ENCODE measurements at regions not wholly inside any gene's neighbourhood (a gene's known extent, or its start where the extent isn't known, plus 50 kb on each side); places are given as distances from the start of the nearest gene placed in this dataset.

DNA sequence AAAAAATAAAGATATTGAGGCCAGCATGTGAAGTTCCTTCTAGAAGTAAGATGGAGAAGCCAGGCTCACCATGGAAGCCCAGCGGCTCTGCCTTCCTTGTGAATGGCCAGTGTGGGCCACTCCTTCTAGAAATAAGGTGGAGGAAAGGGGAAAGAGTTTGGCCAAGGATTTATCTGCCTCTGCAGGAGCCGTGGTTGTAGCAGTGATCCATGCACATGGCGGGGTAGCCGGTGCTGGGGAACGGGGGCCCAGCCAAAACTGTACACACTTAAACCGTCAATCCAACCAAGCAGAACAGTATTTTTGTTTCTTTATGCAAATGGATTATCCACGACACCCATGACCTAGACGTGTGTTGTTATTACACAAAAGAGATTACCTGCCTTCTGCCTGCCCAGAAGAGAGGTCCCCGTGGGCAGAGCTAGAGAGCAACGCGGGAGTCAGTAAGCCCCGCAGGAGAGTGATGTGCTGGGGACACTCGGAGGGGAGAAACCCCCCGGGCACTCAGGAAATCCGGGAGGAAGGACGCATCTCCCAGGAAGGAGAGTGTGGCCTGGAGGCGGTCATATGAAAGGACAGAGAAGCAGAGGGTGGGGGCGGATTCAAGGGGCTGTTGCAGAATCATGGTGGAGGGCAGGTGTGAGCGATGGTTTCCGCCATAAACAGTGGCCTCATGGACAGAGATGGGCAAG is 218.4 kb upstream of the PPP2R2D start:
- Histone ChIP-seq H3K4me3 (ENCODE audit: low read length) (no peak overlapping the region), H3K4me1 (ENCODE audit: control insufficient read depth, insufficient read depth, low read length) (no peaks in the 10 kb centered on the region), H3K36me3 (ENCODE audit: control insufficient read depth, insufficient read depth, low read length, severe bottlenecking) (no peaks in the 10 kb centered on the region), H3K9me3 (ENCODE audit: control insufficient read depth, low read length) (no peaks in the 10 kb centered on the region), H3K9ac (ENCODE audit: low read length) (no peak overlapping the region), H3K27me3 (replicated peaks; ENCODE audit: control insufficient read depth, insufficient read depth, low read length) (no peaks in the 10 kb centered on the region)
- no peak for DNase-seq (ENCODE audit: low read depth)

GRCh38 chr10:131683281-131683861 is 217.4 kb upstream of the PPP2R2D start:
- no peak for DNase-seq (ENCODE audit: low read depth)
- no peak overlapping the region for H3K4me3 ChIP-seq (ENCODE audit: low read length)

DNA sequence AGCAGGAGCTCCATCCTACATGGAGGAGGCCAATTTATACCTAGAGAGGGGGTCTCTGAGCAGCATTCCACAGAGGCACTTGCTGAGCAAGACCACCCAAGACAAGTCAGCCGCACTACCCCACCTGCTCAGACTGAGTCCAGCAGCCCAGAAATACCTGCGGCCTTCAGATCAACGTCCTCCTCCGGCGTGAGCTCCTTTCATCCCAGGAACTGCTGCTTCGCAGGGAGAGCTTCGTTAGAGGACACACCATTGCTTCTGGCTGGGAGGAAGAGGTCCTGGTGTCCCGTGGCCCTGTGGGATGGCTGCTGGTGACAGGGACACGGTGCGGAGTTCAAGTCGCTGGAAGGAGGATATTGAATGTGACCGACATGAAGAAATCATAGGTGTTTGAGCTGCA is 216.9 kb upstream of the PPP2R2D start:
- Histone ChIP-seq H3K27me3 (replicated peaks; ENCODE audit: control insufficient read depth, insufficient read depth, low read length) (no peaks in the 10 kb centered on the region), H3K4me3 (ENCODE audit: low read length) (no peak overlapping the region), H3K36me3 (ENCODE audit: control insufficient read depth, insufficient read depth, low read length, severe bottlenecking) (no peaks in the 10 kb centered on the region), H3K9me3 (ENCODE audit: control insufficient read depth, low read length) (no peaks in the 10 kb centered on the region), H3K4me1 (ENCODE audit: control insufficient read depth, insufficient read depth, low read length) (no peaks in the 10 kb centered on the region), H3K9ac (ENCODE audit: low read length) (no peak overlapping the region)
- no peak for DNase-seq (ENCODE audit: low read depth)

More at GRCh38 chr10:131683281-131683861, 217.4 kb upstream of the PPP2R2D start:
- H3K9ac ChIP-seq (ENCODE audit: low read length), result no peak overlapping the region
- H3K9me3 ChIP-seq (ENCODE audit: control insufficient read depth, low read length), result no peaks in the 10 kb centered on the region
- no peaks in the 10 kb centered on the region for H3K36me3 ChIP-seq (ENCODE audit: control insufficient read depth, insufficient read depth, low read length, severe bottlenecking)
- H3K4me1 ChIP-seq (ENCODE audit: control insufficient read depth, insufficient read depth, low read length), result no peaks in the 10 kb centered on the region
- no peaks in the 10 kb centered on the region for H3K27me3 ChIP-seq (replicated peaks; ENCODE audit: control insufficient read depth, insufficient read depth, low read length)

DNA sequence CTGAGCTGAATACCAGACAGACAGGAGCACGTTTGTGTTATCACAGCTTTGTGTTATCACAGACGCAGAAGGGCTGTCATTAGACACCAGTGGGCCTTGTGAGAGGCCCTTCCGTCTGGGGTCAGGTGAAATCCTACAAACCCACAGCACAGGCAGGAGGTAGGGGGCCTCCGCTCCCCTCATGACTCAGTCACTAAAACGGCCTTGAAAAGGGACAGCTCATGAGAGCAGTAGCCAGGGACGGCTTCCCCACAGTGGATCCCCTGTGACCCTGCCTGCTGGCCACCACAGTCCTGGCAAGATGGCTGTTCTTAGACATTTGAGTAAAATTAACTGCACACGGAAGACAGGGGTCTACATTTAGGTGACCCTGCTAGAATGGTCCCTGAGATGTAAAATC is 215.8 kb upstream of the PPP2R2D start:
- Histone ChIP-seq H3K4me3 (ENCODE audit: low read length) (no peak overlapping the region), H3K27me3 (replicated peaks; ENCODE audit: control insufficient read depth, insufficient read depth, low read length) (no peaks in the 10 kb centered on the region), H3K4me1 (ENCODE audit: control insufficient read depth, insufficient read depth, low read length) (no peaks in the 10 kb centered on the region), H3K36me3 (ENCODE audit: control insufficient read depth, insufficient read depth, low read length, severe bottlenecking) (no peaks in the 10 kb centered on the region), H3K9ac (ENCODE audit: low read length) (no peak overlapping the region), H3K9me3 (ENCODE audit: control insufficient read depth, low read length) (no peaks in the 10 kb centered on the region)
- no peak for DNase-seq (ENCODE audit: low read depth)

DNA sequence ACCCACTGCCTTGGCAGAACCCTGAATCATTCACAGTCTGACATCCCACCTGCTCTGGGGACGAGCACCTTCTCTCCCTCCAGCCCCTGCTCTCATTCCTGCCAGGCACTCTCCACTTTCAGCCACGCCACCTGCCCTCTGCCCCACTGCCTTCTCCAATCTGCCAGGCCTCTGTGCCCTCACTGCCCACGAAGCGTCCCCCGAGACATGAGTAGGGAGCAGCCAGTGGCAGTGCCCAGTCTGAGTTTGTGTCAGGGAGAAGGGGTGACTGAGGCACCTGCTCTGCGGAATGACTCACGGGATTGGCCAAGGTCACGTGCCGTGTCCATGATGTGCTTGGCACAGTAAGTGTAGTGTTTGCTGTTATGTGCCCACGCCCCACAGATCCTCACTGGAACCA is 215.2 kb upstream of the PPP2R2D start:
- Histone ChIP-seq H3K9me3 (ENCODE audit: control insufficient read depth, low read length) (no peaks in the 10 kb centered on the region), H3K4me3 (ENCODE audit: low read length) (no peak overlapping the region), H3K27me3 (replicated peaks; ENCODE audit: control insufficient read depth, insufficient read depth, low read length) (no peaks in the 10 kb centered on the region), H3K9ac (ENCODE audit: low read length) (no peak overlapping the region), H3K36me3 (ENCODE audit: control insufficient read depth, insufficient read depth, low read length, severe bottlenecking) (no peaks in the 10 kb centered on the region), H3K4me1 (ENCODE audit: control insufficient read depth, insufficient read depth, low read length) (no peaks in the 10 kb centered on the region)
- DNase-seq (ENCODE audit: low read depth), result no peak

- H3K4me3 ChIP-seq (ENCODE audit: low read length), result no peak overlapping the region
- H3K4me1 ChIP-seq (ENCODE audit: control insufficient read depth, insufficient read depth, low read length), result no peaks in the 10 kb centered on the region
- no peak for DNase-seq (ENCODE audit: low read depth)
- no peaks in the 10 kb centered on the region for H3K27me3 ChIP-seq (replicated peaks; ENCODE audit: control insufficient read depth, insufficient read depth, low read length)
- no peak overlapping the region for H3K9ac ChIP-seq (ENCODE audit: low read length)
- H3K36me3 ChIP-seq (ENCODE audit: control insufficient read depth, insufficient read depth, low read length, severe bottlenecking), result no peaks in the 10 kb centered on the region
- no peaks in the 10 kb centered on the region for H3K9me3 ChIP-seq (ENCODE audit: control insufficient read depth, low read length)
These were observed 213.9 kb upstream of the PPP2R2D start for GRCh38 chr10:131686781-131687420.

GRCh38 chr10:131688304-131688703 is 212.5 kb upstream of the PPP2R2D start:
- Histone ChIP-seq H3K4me3 (ENCODE audit: low read length) (no peak overlapping the region), H3K9me3 (ENCODE audit: control insufficient read depth, low read length) (no peaks in the 10 kb centered on the region), H3K36me3 (ENCODE audit: control insufficient read depth, insufficient read depth, low read length, severe bottlenecking) (no peaks in the 10 kb centered on the region), H3K4me1 (ENCODE audit: control insufficient read depth, insufficient read depth, low read length) (no peaks in the 10 kb centered on the region), H3K27me3 (replicated peaks; ENCODE audit: control insufficient read depth, insufficient read depth, low read length) (no peaks in the 10 kb centered on the region), H3K9ac (ENCODE audit: low read length) (no peak overlapping the region)
- DNase-seq (ENCODE audit: low read depth), result no peak

DNA sequence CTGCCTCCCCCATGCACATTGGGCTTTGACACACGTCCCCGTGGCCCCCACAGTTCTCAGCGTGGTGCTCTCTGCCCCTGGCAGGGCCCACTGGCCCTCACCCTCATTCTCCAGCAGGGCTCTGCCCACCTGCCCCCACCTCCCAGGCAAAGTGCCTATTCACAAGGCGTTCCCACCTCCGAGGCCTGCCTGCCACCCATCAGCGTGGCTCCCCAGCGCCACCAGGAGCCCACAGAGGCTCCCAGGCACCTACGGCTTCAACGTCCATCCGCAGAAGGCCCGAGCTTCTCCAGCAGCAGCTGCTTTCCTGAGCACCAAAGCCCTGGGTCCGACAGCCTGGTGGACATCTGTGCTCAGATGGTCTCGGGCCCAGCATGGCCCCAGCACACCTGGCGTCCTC is 211.8 kb upstream of the PPP2R2D start:
- H3K9me3 ChIP-seq (ENCODE audit: control insufficient read depth, low read length), result no peaks in the 10 kb centered on the region
- H3K36me3 ChIP-seq (ENCODE audit: control insufficient read depth, insufficient read depth, low read length, severe bottlenecking), result no peaks in the 10 kb centered on the region
- no peak for DNase-seq (ENCODE audit: low read depth)
- H3K4me3 ChIP-seq (ENCODE audit: low read length), result no peak overlapping the region
- no peaks in the 10 kb centered on the region for H3K4me1 ChIP-seq (ENCODE audit: control insufficient read depth, insufficient read depth, low read length)
- H3K9ac ChIP-seq (ENCODE audit: low read length), result no peak overlapping the region
- no peaks in the 10 kb centered on the region for H3K27me3 ChIP-seq (replicated peaks; ENCODE audit: control insufficient read depth, insufficient read depth, low read length)

- Histone ChIP-seq H3K9ac (ENCODE audit: low read length) (no peak overlapping the region), H3K27me3 (replicated peaks; ENCODE audit: control insufficient read depth, insufficient read depth, low read length) (no peaks in the 10 kb centered on the region), H3K9me3 (ENCODE audit: control insufficient read depth, low read length) (no peaks in the 10 kb centered on the region), H3K4me3 (ENCODE audit: low read length) (no peak overlapping the region), H3K4me1 (ENCODE audit: control insufficient read depth, insufficient read depth, low read length) (no peaks in the 10 kb centered on the region), H3K36me3 (ENCODE audit: control insufficient read depth, insufficient read depth, low read length, severe bottlenecking) (no peaks in the 10 kb centered on the region)
- DNase-seq (ENCODE audit: low read depth), result no peak
These were observed 211.3 kb upstream of the PPP2R2D start for GRCh38 chr10:131689486-131689885.

DNA sequence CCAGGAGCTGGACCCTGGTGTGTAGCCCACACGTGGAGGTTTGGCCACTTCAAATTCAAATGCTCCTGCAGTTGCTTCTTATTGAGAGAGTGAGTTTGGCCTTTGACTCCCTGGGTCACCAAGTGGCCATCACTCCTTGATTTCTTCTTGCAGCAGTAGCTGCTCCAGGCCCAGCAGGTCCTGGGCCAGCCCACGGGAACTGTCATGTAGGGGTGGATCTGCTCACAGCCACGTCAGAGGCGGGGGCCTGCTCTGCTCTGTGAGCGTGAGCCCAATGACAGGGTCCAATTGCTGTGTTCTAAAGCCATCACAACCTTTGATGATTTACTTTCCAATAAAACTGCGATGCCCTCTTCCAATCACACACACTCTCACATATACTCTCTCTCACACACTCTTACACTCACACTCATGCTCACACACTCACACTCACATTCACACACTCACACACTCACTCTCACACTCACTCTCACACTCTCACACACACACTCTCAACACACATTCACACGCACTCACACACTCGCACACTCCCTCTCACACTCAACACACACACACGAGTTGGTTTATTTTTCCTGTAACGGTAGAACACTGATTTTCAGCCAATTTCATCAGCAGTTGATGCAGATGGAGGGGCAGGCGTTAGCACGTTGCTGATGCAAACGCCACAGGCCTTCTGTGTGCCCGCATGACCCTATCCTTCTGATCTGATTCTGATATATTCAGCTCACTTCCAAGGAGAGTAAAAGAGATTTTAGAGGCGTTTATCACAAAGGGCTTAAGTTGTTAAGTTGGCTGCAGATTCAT is 210.7 kb upstream of the PPP2R2D start:
- Histone ChIP-seq H3K27me3 (replicated peaks; ENCODE audit: control insufficient read depth, insufficient read depth, low read length) (no peaks in the 10 kb centered on the region), H3K4me1 (ENCODE audit: control insufficient read depth, insufficient read depth, low read length) (no peaks in the 10 kb centered on the region), H3K36me3 (ENCODE audit: control insufficient read depth, insufficient read depth, low read length, severe bottlenecking) (no peaks in the 10 kb centered on the region), H3K9me3 (ENCODE audit: control insufficient read depth, low read length) (no peaks in the 10 kb centered on the region), H3K4me3 (ENCODE audit: low read length) (no peak overlapping the region), H3K9ac (ENCODE audit: low read length) (no peak overlapping the region)
- no peak for DNase-seq (ENCODE audit: low read depth)

DNA sequence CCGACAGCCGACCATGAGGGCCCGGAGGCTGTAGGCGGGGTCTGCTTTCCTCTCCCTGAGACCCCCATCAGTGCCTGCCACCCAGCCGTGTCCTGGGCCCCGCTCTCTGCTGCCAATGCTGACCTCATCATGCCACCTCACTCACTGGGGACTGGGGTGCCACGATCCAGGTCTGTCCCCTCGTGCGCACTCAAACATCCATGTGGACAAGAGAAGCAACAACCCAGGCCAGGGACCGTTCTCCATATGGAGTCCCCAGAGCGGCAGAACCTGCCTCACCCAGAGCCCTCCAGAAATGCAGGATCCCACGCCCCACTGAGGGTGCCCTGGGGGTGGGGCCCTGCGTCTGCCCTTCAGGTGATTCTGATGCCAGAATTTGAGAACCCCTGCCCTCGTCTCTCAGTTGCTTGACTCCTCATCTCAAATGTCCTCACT is 210.0 kb upstream of the PPP2R2D start:
- Histone ChIP-seq H3K4me3 (ENCODE audit: low read length) (no peak overlapping the region), H3K27me3 (replicated peaks; ENCODE audit: control insufficient read depth, insufficient read depth, low read length) (no peaks in the 10 kb centered on the region), H3K36me3 (ENCODE audit: control insufficient read depth, insufficient read depth, low read length, severe bottlenecking) (no peaks in the 10 kb centered on the region), H3K4me1 (ENCODE audit: control insufficient read depth, insufficient read depth, low read length) (no peaks in the 10 kb centered on the region), H3K9ac (ENCODE audit: low read length) (no peak overlapping the region), H3K9me3 (ENCODE audit: control insufficient read depth, low read length) (no peaks in the 10 kb centered on the region)
- no peak for DNase-seq (ENCODE audit: low read depth)

Measured in adipocyte (in vitro differentiated cells).